Endothelial cell (in vitro differentiated cells): ENCODE measurements at regions not wholly inside any gene's neighbourhood (a gene's known extent, or its start where the extent isn't known, plus 50 kb on each side); places are given as distances from the start of the nearest gene placed in this dataset.

Source experiments
- DNase-seq: peaks from one replicate; pipeline ENCODE4 v3.0.0; 2021; ENCODE audit warnings: low spot score
- H3K27ac Mint-ChIP-seq: one replicate; pipeline ENCODE4 v1.8.0; 2021; ENCODE audit warnings: mixed read lengths, inconsistent platforms; ENCODE audit not compliant: unreplicated experiment
- H3K27me3 Mint-ChIP-seq: one replicate; pipeline ENCODE4 v1.8.0; 2021; ENCODE audit warnings: mild to moderate bottlenecking, moderate library complexity, mixed read lengths, inconsistent platforms; ENCODE audit not compliant: unreplicated experiment
- H3K36me3 Mint-ChIP-seq: one replicate; pipeline ENCODE4 v1.8.0; 2021; ENCODE audit warnings: mild to moderate bottlenecking, low read depth, mixed read lengths, inconsistent platforms; ENCODE audit not compliant: unreplicated experiment
- H3K4me1 Mint-ChIP-seq: one replicate; pipeline ENCODE4 v1.8.0; 2021; ENCODE audit warnings: mild to moderate bottlenecking, mixed read lengths, inconsistent platforms; ENCODE audit not compliant: unreplicated experiment
- H3K4me3 Mint-ChIP-seq: one replicate; pipeline ENCODE4 v1.8.0; 2021; ENCODE audit warnings: mild to moderate bottlenecking, mixed read lengths, inconsistent platforms; ENCODE audit not compliant: unreplicated experiment
- H3K9me3 Mint-ChIP-seq: one replicate; pipeline ENCODE4 v1.8.0; 2021; ENCODE audit warnings: mixed read lengths, inconsistent platforms; ENCODE audit not compliant: unreplicated experiment
- TF ChIP-seq, protein P1 (sequence below): fragments of 200-600 bp; sonication (generic); IDR thresholded peaks from one replicate; pipeline ENCODE4 v1.5.0; 2021; ENCODE audit warnings: antibody characterized with exemption; ENCODE audit not compliant: unreplicated experiment

- H3K27me3 Mint-ChIP-seq = peaks cover 2% of the 10 kb centered on the region
- DNase-seq = no peak
- no peaks in the 10 kb centered on the region for H3K36me3 Mint-ChIP-seq
- no peaks in the 10 kb centered on the region for H3K4me1 Mint-ChIP-seq
- no peak overlapping the region for H3K27ac Mint-ChIP-seq
- TF ChIP-seq, protein P1, sequence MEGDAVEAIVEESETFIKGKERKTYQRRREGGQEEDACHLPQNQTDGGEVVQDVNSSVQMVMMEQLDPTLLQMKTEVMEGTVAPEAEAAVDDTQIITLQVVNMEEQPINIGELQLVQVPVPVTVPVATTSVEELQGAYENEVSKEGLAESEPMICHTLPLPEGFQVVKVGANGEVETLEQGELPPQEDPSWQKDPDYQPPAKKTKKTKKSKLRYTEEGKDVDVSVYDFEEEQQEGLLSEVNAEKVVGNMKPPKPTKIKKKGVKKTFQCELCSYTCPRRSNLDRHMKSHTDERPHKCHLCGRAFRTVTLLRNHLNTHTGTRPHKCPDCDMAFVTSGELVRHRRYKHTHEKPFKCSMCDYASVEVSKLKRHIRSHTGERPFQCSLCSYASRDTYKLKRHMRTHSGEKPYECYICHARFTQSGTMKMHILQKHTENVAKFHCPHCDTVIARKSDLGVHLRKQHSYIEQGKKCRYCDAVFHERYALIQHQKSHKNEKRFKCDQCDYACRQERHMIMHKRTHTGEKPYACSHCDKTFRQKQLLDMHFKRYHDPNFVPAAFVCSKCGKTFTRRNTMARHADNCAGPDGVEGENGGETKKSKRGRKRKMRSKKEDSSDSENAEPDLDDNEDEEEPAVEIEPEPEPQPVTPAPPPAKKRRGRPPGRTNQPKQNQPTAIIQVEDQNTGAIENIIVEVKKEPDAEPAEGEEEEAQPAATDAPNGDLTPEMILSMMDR = no peak
- no peak overlapping the region for H3K4me3 Mint-ChIP-seq
- H3K9me3 Mint-ChIP-seq = no peaks in the 10 kb centered on the region
Observed at GRCh38 chr1:65486613-65487012, 66.1 kb downstream of the LEPR start.

DNA sequence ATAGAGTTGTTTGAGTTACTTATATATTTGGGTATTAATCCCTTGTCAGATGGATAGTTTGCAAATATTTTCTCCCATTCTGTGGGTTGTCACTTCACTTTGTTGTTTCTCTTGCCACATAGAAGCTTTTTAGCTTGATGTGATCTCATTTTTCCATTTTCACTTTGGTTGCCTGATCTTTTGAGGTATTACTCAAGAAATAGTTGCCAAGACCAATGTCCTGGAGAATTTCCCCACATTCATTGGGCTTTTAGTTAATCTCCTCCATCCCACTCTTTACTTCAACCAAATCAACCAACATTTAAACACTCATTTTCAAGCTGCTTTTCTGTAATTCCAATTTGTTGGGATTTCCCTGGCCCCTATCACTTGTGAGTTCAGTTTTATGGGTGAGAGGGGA is 69.0 kb downstream of the LEPR start:
- TF ChIP-seq, protein P1 = no peak
- DNase-seq = no peak
- Mint-ChIP-seq H3K4me3 (no peak overlapping the region), H3K27me3 (peaks cover 2% of the 10 kb centered on the region), H3K9me3 (no peaks in the 10 kb centered on the region), H3K4me1 (peaks cover 7% of the 10 kb centered on the region), H3K27ac (no peak overlapping the region), H3K36me3 (no peaks in the 10 kb centered on the region)

GRCh38 chr1:65490231-65491009 is 70.0 kb downstream of the LEPR start:
- no peak for DNase-seq
- Mint-ChIP-seq H3K9me3 (no peaks in the 10 kb centered on the region), H3K27me3 (peaks cover 2% of the 10 kb centered on the region), H3K27ac (no peak overlapping the region), H3K4me1 (peaks cover 13% of the 10 kb centered on the region), H3K4me3 (no peak overlapping the region), H3K36me3 (no peaks in the 10 kb centered on the region)
- TF ChIP-seq, protein P1 = no peak

DNA sequence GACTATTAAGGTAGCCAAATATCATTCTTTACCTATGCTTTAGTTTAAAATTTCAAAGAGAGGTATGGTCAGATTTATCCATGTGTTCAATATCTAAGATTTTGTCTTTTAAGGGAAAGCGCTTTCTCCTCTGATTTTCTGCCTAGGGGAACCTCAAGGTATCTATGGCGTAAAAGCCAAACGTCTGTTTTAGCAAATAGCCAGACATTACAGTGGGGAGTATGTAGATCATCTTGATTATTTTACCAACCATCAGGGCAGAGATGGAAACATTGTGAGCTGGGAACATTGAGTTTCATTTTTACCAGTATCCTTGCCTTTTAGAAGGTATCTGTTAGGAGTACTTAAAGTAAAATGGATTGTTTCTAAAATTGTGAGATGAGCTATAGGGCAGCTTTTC is 71.0 kb downstream of the LEPR start:
- peaks cover 2% of the 10 kb centered on the region for H3K27me3 Mint-ChIP-seq
- H3K4me1 Mint-ChIP-seq = peaks cover 13% of the 10 kb centered on the region
- H3K4me3 Mint-ChIP-seq = no peak overlapping the region
- H3K36me3 Mint-ChIP-seq = no peaks in the 10 kb centered on the region
- no peak for DNase-seq
- TF ChIP-seq, protein P1 = no peak
- no peaks in the 10 kb centered on the region for H3K9me3 Mint-ChIP-seq
- no peak overlapping the region for H3K27ac Mint-ChIP-seq

GRCh38 chr1:65493802-65494201 is 73.3 kb downstream of the LEPR start:
- H3K27me3 Mint-ChIP-seq = no peaks in the 10 kb centered on the region
- no peak overlapping the region for H3K4me3 Mint-ChIP-seq
- no peak for DNase-seq
- TF ChIP-seq, protein P1 = no peak
- H3K27ac Mint-ChIP-seq = no peak overlapping the region
- no peaks in the 10 kb centered on the region for H3K9me3 Mint-ChIP-seq
- H3K4me1 Mint-ChIP-seq = peaks cover 27% of the 10 kb centered on the region
- no peaks in the 10 kb centered on the region for H3K36me3 Mint-ChIP-seq
